Nephron progenitor cell (in vitro differentiated cells): ENCODE measurements at regions not wholly inside any gene's neighbourhood (a gene's known extent, or its start where the extent isn't known, plus 50 kb on each side); places are given as distances from the start of the nearest gene placed in this dataset.

Experiments
- DNase-seq: peaks from one replicate; pipeline ENCODE4 v3.0.0; 2021
- H3K27ac Mint-ChIP-seq: 2 replicates; pipeline ENCODE4 v1.8.0; 2021; ENCODE audit warnings: mild to moderate bottlenecking, moderate library complexity, mixed read lengths
- H3K27me3 Mint-ChIP-seq: 2 replicates; pipeline ENCODE4 v1.8.0; 2021; ENCODE audit warnings: mild to moderate bottlenecking, low read depth, mixed read lengths; ENCODE audit not compliant: poor library complexity
- H3K36me3 Mint-ChIP-seq: 2 replicates; pipeline ENCODE4 v1.8.0; 2021; ENCODE audit warnings: low read depth, mixed read lengths
- H3K4me1 Mint-ChIP-seq: 2 replicates; pipeline ENCODE4 v1.8.0; 2021; ENCODE audit warnings: mixed read lengths
- H3K4me3 Mint-ChIP-seq: 2 replicates; pipeline ENCODE4 v1.8.0; 2021; ENCODE audit warnings: mild to moderate bottlenecking, moderate library complexity, mixed read lengths
- H3K9me3 Mint-ChIP-seq: 2 replicates; pipeline ENCODE4 v1.8.0; 2021; ENCODE audit warnings: mild to moderate bottlenecking, moderate library complexity, mixed read lengths
- TF ChIP-seq, protein P1 (sequence below): fragments of 200-600 bp; sonication (generic); IDR thresholded peaks from 2 replicates; pipeline ENCODE4 v1.5.0; 2021; ENCODE audit warnings: antibody characterized with exemption

DNA sequence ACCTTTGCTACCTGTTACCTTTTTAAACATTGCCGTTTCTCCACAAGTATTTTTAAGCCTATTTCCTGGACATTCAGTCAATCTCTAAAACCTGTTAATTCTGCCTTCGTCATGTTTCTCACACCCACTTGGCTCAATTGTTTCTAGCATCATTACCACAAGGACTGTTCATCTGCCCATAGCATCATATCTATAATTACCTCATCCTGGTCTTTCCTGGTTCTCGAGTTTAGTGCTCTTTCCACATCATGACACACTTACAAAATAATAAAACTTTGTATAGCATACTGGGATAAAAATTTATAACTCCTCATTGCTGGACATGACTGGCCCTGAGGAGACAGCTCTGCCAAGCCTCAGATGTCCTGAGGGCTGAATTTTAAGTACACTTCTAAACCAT is 104.8 kb downstream of the CYB561 start:
- no peaks in the 10 kb centered on the region for H3K4me1 Mint-ChIP-seq
- TF ChIP-seq, protein P1, sequence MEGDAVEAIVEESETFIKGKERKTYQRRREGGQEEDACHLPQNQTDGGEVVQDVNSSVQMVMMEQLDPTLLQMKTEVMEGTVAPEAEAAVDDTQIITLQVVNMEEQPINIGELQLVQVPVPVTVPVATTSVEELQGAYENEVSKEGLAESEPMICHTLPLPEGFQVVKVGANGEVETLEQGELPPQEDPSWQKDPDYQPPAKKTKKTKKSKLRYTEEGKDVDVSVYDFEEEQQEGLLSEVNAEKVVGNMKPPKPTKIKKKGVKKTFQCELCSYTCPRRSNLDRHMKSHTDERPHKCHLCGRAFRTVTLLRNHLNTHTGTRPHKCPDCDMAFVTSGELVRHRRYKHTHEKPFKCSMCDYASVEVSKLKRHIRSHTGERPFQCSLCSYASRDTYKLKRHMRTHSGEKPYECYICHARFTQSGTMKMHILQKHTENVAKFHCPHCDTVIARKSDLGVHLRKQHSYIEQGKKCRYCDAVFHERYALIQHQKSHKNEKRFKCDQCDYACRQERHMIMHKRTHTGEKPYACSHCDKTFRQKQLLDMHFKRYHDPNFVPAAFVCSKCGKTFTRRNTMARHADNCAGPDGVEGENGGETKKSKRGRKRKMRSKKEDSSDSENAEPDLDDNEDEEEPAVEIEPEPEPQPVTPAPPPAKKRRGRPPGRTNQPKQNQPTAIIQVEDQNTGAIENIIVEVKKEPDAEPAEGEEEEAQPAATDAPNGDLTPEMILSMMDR, result no peak
- no peak overlapping the region for H3K27ac Mint-ChIP-seq
- H3K36me3 Mint-ChIP-seq, result peaks cover 22% of the 10 kb centered on the region
- no peaks in the 10 kb centered on the region for H3K27me3 Mint-ChIP-seq
- no peak for DNase-seq
- H3K9me3 Mint-ChIP-seq, result no peaks in the 10 kb centered on the region
- H3K4me3 Mint-ChIP-seq, result no peak overlapping the region

DNA sequence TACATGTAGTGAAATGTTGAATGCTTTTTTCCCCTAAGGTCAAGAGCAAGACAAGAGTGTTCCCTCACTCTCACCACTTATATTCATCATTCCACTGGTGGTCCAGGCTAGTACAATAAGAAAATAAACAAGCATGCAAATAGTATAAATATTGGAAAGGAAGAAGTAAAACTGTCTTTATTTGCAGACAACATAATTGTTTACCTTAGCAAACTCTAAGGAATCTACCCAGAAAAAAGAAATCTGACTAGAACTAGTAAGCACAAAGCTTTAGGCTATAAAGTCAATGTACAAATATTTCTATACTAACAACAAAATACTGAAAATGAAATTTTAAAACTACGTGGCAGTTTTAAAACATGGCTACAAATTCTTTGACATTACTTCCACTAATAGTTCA is 101.7 kb downstream of the CYB561 start:
- TF ChIP-seq, protein P1, result no peak
- Mint-ChIP-seq H3K27me3 (no peaks in the 10 kb centered on the region), H3K36me3 (peaks cover 17% of the 10 kb centered on the region), H3K4me1 (no peaks in the 10 kb centered on the region), H3K4me3 (no peak overlapping the region), H3K27ac (no peak overlapping the region), H3K9me3 (no peaks in the 10 kb centered on the region)
- no peak for DNase-seq

DNA sequence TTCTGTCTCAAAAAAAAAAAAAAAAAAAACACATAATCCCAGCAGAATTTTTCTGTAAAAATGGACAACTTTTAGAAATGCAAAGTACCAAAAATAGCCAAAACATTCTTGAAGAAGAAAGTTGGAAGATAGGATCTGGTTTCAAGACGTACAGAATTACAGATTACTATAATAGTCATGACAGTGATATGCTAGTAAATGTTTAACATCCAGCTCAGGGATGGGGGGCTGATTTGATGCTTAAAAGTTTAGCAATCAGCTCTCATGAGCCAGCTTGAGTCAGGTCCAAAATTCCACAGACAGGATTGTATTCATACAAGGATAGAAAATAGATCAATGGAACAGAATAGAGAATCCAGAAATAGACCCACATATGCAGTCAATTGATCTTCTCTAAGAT is 100.5 kb downstream of the CYB561 start:
- TF ChIP-seq, protein P1, result no peak
- no peaks in the 10 kb centered on the region for H3K4me1 Mint-ChIP-seq

DNA sequence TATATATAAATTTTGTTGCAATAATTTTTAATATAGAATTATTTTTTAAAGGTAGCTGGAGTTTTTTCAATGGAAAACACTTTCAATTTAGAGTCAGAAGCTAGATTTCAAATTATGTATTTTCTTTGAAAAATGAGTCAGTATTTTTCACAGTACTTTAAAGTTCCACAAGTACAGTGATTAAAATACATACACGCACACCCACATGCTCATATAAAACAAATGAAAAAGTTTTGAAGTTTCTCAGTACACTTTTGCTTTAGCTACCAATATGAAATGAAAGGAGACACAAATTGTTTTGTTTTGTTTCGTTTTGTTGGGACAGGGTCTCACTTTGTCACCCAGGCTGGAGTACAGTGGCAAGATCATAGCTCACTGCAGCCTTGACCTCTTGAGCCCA is 98.6 kb downstream of the CYB561 start:
- TF ChIP-seq, protein P1, result no peak
- no peaks in the 10 kb centered on the region for H3K9me3 Mint-ChIP-seq
- H3K36me3 Mint-ChIP-seq, result peaks cover 5% of the 10 kb centered on the region
- no peak overlapping the region for H3K27ac Mint-ChIP-seq
- no peak for DNase-seq
- no peak overlapping the region for H3K4me3 Mint-ChIP-seq
- H3K27me3 Mint-ChIP-seq, result no peaks in the 10 kb centered on the region
- peaks cover 9% of the 10 kb centered on the region for H3K4me1 Mint-ChIP-seq

More for the DNA sequence above, 100.5 kb downstream of the CYB561 start:
- Mint-ChIP-seq H3K27me3 (no peaks in the 10 kb centered on the region), H3K27ac (no peak overlapping the region), H3K36me3 (peaks cover 17% of the 10 kb centered on the region), H3K4me3 (no peak overlapping the region), H3K9me3 (no peaks in the 10 kb centered on the region)
- no peak for DNase-seq

DNA sequence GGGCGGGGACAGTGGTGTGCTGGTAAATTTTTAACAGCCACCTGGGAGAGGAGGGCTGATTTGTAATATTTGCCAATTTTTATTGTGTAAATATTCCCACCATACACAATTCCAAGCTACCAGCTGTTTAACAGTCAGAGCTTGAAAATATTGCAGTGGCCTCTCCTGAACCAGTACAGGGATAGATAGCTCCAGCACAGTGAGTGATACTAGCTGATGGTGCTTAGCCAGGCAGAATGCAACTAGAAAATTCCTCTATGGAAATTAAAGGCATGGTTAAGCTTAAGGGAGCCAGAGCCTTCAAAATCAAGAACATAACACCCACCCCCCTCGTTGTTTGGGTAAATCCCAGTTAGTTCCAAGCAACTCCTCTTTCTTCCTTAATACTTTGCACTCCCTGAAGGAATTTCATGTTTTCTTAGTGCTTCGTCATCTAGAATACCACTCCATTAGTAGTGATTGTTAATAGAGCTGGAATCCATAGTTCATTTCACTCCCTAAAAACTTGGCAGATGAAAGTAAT is 96.6 kb downstream of the CYB561 start:
- H3K4me3 Mint-ChIP-seq, result no peak overlapping the region
- H3K9me3 Mint-ChIP-seq, result no peaks in the 10 kb centered on the region
- peaks cover 5% of the 10 kb centered on the region for H3K36me3 Mint-ChIP-seq
- no peak for DNase-seq
- no peak overlapping the region for H3K27ac Mint-ChIP-seq
- TF ChIP-seq, protein P1, result no peak
- H3K27me3 Mint-ChIP-seq, result no peaks in the 10 kb centered on the region
- peaks cover 9% of the 10 kb centered on the region for H3K4me1 Mint-ChIP-seq

DNA sequence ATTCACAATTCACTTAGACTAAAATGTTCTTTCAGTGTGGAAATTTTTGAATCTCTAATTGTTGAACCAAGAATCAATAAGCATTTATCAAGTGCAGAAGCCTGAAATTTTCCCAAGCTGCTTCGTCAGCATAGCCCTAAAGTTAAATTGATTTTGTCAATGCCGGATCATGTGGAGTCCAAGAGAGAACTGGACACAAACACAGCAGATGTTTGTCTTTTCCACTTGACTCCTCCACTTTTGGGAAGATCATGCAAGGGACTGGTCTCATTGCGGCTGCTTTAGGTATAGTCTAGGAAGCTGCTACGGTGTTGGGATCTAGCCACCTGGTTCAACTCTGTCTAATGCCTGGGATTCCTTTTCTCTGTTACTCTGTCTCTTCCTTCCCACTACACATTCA is 95.7 kb downstream of the CYB561 start:
- Mint-ChIP-seq H3K36me3 (peaks cover 5% of the 10 kb centered on the region), H3K4me3 (no peak overlapping the region), H3K27ac (no peak overlapping the region), H3K27me3 (no peaks in the 10 kb centered on the region), H3K9me3 (no peaks in the 10 kb centered on the region), H3K4me1 (peaks cover 9% of the 10 kb centered on the region)
- DNase-seq, result no peak
- TF ChIP-seq, protein P1, result no peak
